KMS-11 (cell line): ENCODE measurements at regions not wholly inside any gene's neighbourhood (a gene's known extent, or its start where the extent isn't known, plus 50 kb on each side); places are given as distances from the start of the nearest gene placed in this dataset.

ENCODE experiments used
- H2AFZ ChIP-seq: fragments of 200-600 bp; sonication (generic); 2 replicates; pipeline ENCODE4 v1.6.1; 2016; ENCODE audit warnings: antibody characterized with exemption, mixed run types, low read depth
- H3K27ac ChIP-seq: fragments of 200-600 bp; sonication (generic); 2 replicates; pipeline ENCODE4 v1.6.1; 2016; ENCODE audit warnings: mild to moderate bottlenecking, mixed run types
- H3K27me3 ChIP-seq: fragments of 200-600 bp; sonication (generic); 2 replicates; pipeline ENCODE4 v1.6.1; 2017; ENCODE audit warnings: mild to moderate bottlenecking, low read depth, mixed run types, moderate library complexity; ENCODE audit not compliant: insufficient read depth
- H3K36me3 ChIP-seq: fragments of 200-600 bp; sonication (generic); 2 replicates; pipeline ENCODE4 v1.6.1; 2017; ENCODE audit warnings: mild to moderate bottlenecking, mixed run types; ENCODE audit not compliant: insufficient read depth
- H3K4me1 ChIP-seq: fragments of 200-600 bp; sonication (generic); 2 replicates; pipeline ENCODE4 v1.6.1; 2016; ENCODE audit warnings: mild to moderate bottlenecking, low read depth, mixed run types; ENCODE audit not compliant: poor library complexity, severe bottlenecking
- H3K4me2 ChIP-seq: fragments of 200-600 bp; sonication (generic); 2 replicates; pipeline ENCODE4 v1.7.0; 2016; ENCODE audit warnings: mild to moderate bottlenecking, mixed run types
- H3K4me3 ChIP-seq: fragments of 200-600 bp; sonication (generic); IDR thresholded peaks from 2 replicates; pipeline ENCODE4 v1.6.1; 2017; ENCODE audit warnings: low read depth, low read length, mixed read lengths; ENCODE audit not compliant: insufficient read depth
- H3K79me2 ChIP-seq: fragments of 200-600 bp; sonication (generic); 2 replicates; pipeline ENCODE4 v1.6.1; 2016; ENCODE audit warnings: low read depth, mixed run types; ENCODE audit not compliant: insufficient read depth
- H3K9ac ChIP-seq: fragments of 200-600 bp; sonication (generic); 2 replicates; pipeline ENCODE4 v1.6.1; 2016; ENCODE audit warnings: mild to moderate bottlenecking, mixed run types
- H4K20me1 ChIP-seq: fragments of 200-600 bp; sonication (generic); 2 replicates; pipeline ENCODE4 v1.6.1; 2016; ENCODE audit warnings: mild to moderate bottlenecking, mixed run types; ENCODE audit not compliant: insufficient read depth
- TF ChIP-seq, protein P1 (sequence below): fragments of 200-600 bp; sonication (generic); conservative IDR thresholded peaks from 2 replicates; pipeline ENCODE4 v1.6.1; 2017; ENCODE audit warnings: low read depth, mild to moderate bottlenecking, antibody characterized with exemption, low read length, moderate library complexity, mixed read lengths

DNA sequence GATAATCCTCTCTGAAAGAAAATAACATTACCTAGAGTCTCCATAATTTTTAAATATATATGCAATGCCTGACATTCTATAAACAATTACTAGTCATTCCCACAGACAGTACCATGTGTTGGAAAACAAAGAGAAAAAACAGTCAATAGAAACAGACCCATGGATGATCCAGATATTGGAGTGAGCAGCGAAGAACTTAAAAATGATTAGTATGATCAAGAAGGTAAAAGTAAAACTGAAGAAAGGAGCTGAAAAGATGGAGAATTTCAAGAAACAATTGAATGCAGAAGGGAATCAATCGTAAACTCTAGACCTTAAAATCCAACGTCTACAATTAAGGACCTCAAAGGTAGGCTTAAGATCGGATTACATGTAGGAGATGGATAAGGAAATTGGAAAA, 330.6 kb downstream of the SHANK2 start:
- H3K4me2 ChIP-seq, result no peak overlapping the region
- TF ChIP-seq, protein P1, sequence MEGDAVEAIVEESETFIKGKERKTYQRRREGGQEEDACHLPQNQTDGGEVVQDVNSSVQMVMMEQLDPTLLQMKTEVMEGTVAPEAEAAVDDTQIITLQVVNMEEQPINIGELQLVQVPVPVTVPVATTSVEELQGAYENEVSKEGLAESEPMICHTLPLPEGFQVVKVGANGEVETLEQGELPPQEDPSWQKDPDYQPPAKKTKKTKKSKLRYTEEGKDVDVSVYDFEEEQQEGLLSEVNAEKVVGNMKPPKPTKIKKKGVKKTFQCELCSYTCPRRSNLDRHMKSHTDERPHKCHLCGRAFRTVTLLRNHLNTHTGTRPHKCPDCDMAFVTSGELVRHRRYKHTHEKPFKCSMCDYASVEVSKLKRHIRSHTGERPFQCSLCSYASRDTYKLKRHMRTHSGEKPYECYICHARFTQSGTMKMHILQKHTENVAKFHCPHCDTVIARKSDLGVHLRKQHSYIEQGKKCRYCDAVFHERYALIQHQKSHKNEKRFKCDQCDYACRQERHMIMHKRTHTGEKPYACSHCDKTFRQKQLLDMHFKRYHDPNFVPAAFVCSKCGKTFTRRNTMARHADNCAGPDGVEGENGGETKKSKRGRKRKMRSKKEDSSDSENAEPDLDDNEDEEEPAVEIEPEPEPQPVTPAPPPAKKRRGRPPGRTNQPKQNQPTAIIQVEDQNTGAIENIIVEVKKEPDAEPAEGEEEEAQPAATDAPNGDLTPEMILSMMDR, result no peak
- no peak overlapping the region for H2AFZ ChIP-seq
- H3K9ac ChIP-seq, result no peak overlapping the region
- no peak overlapping the region for H3K27ac ChIP-seq
- H3K36me3 ChIP-seq, result no peaks in the 10 kb centered on the region
- no peaks in the 10 kb centered on the region for H3K27me3 ChIP-seq
- no peaks in the 10 kb centered on the region for H3K79me2 ChIP-seq
- no peaks in the 10 kb centered on the region for H4K20me1 ChIP-seq
- no peaks in the 10 kb centered on the region for H3K4me1 ChIP-seq
- H3K4me3 ChIP-seq, result no peak overlapping the region

GRCh38 chr11:70924108-70924507, 328.3 kb downstream of the SHANK2 start:
- Histone ChIP-seq H3K4me1 (no peaks in the 10 kb centered on the region), H3K27me3 (no peaks in the 10 kb centered on the region), H3K79me2 (no peaks in the 10 kb centered on the region), H3K27ac (no peak overlapping the region), H3K9ac (no peak overlapping the region), H3K4me3 (no peak overlapping the region), H3K36me3 (no peaks in the 10 kb centered on the region), H4K20me1 (no peaks in the 10 kb centered on the region), H3K4me2 (no peak overlapping the region), H2AFZ (no peak overlapping the region)
- TF ChIP-seq, protein P1, result no peak

- no peak overlapping the region for H3K9ac ChIP-seq
- no peaks in the 10 kb centered on the region for H3K4me1 ChIP-seq
- H3K36me3 ChIP-seq, result no peaks in the 10 kb centered on the region
- no peak overlapping the region for H2AFZ ChIP-seq
- no peaks in the 10 kb centered on the region for H3K27me3 ChIP-seq
- no peak overlapping the region for H3K4me3 ChIP-seq
- no peak overlapping the region for H3K4me2 ChIP-seq
- H3K79me2 ChIP-seq, result no peaks in the 10 kb centered on the region
- no peak overlapping the region for H3K27ac ChIP-seq
- no peaks in the 10 kb centered on the region for H4K20me1 ChIP-seq
- TF ChIP-seq, protein P1, result no peak
Observed at GRCh38 chr11:70925238-70925637, 327.1 kb downstream of the SHANK2 start.

GRCh38 chr11:70926543-70927201, 325.7 kb downstream of the SHANK2 start:
- Histone ChIP-seq H3K9ac (no peak overlapping the region), H3K27ac (no peak overlapping the region), H3K4me3 (no peak overlapping the region), H2AFZ (no peak overlapping the region), H4K20me1 (no peaks in the 10 kb centered on the region), H3K4me1 (no peaks in the 10 kb centered on the region), H3K79me2 (no peaks in the 10 kb centered on the region), H3K4me2 (no peak overlapping the region), H3K36me3 (no peaks in the 10 kb centered on the region), H3K27me3 (no peaks in the 10 kb centered on the region)
- TF ChIP-seq, protein P1, result no peak
